ENCODE measurements at regions not wholly inside any gene's neighbourhood (a gene's known extent, or its start where the extent isn't known, plus 50 kb on each side); places are given as distances from the start of the nearest gene placed in this dataset.
A peak's percentile ranks its signal among the peaks of the same experiment; 100 is the strongest.
"Not testable (repeated sequence)": the region's sequence is repeated elsewhere in the genome, so short reads cannot be mapped to it uniquely, and the experiment has no call there.

- DNase-seq (ENCODE audit: low spot score) = no peak
These were observed 378.0 kb upstream of the SPRY2 start for GRCh38 chr13:80718970-80719369.

DNA sequence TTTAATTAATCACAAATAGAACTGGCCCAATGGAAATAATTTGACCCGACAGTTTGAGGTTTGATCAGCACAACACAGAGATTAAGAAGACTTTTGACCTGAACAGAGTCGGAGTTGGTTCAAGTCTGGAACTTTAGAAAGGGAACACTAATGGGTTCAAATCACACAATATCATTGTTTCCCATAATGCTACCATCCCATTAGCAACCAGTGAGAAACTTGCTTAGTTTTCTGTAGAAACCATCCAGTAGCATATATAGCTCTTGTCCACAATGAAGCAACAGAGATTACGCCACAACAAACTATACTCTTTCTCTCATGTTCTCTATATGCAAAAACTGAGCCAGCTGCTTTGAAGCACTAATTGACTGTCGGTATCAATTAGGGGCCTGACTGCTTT, 376.9 kb upstream of the SPRY2 start:
- DNase-seq (ENCODE audit: low spot score) = no peak

DNA sequence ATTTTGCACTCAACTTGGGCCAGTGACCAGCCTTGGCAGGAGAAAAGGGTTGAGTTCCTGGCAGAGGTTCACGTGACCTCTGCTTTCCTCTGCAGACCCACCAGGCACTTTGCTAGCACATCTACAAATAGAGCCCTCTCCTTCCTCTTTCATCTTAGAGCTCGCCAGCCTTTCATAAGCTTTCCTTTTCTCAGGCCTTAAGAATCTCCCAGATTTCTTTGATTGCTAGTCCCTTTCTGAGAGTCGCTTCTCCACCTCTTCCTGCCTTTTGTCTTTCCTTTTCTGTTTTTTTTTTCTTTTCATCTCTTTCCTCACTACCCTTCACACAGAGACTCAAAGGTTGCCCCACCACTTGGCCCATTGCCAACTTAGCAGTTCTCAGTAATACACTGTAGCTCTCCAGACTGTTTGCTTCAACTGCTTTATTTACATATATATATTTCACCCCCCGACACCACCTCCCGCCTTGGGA, 375.7 kb upstream of the SPRY2 start:
- peak; percentile 50 for DNase-seq (ENCODE audit: low spot score)

- no peak for DNase-seq (ENCODE audit: low spot score)
These were observed 371.1 kb upstream of the SPRY2 start for GRCh38 chr13:80712026-80712425.

GRCh38 chr13:80708791-80709190, 367.9 kb upstream of the SPRY2 start:
- no peak for DNase-seq (ENCODE audit: low spot score)

- no peak for DNase-seq (ENCODE audit: low spot score)
These were observed 366.4 kb upstream of the SPRY2 start for GRCh38 chr13:80707000-80707983.

DNA sequence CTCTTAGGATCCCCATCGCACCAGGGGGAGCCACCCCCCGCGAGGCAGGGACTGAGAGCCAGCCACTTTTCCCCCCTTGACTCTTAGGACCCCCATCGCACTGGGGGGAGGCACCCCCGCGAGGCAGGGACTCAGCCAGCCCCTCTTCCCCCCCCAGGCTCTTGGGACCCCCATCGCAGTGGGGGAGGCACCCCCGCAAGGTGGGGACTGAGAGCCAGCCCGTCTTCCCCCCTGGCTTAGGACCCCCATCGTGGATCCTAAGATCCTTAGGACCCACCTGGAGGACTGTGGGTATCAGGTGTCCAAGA, 365.2 kb upstream of the SPRY2 start:
- no peak for DNase-seq (ENCODE audit: low spot score)

DNA sequence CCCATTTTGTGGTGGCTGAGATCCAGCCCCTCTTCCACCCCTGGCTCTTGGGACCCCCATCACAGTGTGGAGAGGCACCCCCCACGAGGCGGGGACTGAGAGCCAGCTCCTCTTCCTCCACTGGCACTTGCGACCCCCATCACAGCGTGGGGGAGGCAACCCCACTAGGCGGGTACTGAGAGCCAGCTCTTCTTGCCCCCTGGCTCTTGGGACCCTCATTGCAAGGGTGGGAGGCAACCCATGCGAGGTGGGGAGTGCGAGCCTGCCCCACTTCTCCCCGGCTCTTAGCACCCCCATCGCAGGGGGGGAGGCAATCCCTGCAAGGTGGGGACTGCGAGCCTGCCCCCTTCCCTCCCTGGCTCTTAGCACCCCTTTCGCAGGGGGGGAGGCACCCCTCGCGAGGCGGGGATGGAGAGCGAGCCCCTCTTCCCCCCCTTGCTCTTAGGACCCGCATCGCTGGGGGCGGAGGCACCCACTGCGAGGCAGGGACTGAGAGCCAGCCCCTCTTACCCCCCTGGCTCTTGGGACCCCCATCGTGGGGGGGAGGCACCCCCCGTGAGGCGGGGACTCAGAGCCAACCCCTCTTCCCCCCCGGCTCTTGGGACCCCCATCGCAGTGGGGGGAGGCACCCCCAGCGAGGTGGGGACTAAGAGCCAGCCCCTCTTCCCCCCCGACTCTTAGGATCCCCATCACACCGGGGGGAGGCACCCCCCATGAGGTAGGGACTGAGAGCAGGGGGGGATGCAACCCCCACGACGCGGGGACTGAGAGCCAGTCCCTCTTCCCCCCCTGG, 364.6 kb upstream of the SPRY2 start:
- no peak for DNase-seq (ENCODE audit: low spot score)

DNA sequence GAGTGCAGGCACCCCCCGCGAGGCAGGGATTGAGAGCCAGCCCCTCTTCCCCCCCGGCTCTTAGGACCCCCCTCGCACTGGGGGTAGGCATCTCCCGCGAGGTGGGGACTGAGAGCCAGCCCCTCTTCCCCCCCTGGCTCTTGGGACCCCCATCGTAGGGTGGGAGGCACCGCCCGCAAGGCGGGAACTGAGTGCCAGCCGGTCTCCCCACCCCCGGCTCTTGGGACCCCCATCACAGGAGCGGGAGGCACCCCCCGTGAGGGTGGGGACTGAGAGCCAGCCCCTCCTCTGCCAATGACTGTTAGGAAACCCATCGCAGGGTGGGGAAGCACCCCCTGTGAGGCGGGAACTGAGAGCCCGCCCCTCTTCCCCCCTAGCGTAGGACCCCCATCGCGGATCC, 363.4 kb upstream of the SPRY2 start:
- DNase-seq (ENCODE audit: low spot score) = no peak

DNA sequence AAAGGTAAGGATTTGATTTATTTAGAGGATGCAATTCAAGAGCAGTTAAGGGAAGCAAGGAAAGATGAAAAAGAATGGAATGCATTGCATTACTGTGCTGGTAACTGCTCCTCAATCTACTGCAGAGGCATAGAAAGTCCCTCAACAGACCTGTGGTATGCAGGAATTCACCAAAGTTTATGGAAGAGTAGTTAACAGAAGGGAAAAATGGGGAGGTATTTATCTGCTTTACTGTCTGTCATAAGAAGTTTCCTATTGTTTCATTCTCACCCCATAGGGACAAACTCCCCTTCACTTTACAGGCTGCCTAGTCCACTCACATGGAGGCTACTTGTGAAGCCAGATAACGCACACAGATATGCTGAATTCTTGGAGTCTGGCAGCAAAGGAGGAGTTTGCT, 354.9 kb upstream of the SPRY2 start:
- no peak for DNase-seq (ENCODE audit: low spot score)

DNA sequence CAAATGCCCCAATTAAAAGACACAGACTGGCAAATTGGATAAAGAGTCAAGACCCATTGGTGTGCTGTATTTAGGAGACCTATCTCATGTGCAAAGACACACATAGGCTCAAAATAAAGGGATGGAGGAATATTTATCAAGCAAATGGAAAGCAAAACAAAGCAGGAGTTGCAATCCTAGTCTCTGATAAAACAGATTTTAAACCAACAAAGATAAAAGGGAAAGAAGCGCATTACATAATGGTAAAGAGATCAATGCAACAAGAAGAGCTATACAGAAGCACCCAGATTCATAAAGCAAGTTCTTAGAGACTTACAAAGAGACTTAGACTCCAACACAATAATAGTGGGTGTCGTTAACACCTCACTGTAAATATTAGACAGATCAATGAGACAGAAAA, 350.9 kb upstream of the SPRY2 start:
- DNase-seq (ENCODE audit: low spot score) = not testable (repeated sequence)

- DNase-seq (ENCODE audit: low spot score) = no peak
These were observed 349.3 kb upstream of the SPRY2 start for GRCh38 chr13:80690208-80690607.

DNA sequence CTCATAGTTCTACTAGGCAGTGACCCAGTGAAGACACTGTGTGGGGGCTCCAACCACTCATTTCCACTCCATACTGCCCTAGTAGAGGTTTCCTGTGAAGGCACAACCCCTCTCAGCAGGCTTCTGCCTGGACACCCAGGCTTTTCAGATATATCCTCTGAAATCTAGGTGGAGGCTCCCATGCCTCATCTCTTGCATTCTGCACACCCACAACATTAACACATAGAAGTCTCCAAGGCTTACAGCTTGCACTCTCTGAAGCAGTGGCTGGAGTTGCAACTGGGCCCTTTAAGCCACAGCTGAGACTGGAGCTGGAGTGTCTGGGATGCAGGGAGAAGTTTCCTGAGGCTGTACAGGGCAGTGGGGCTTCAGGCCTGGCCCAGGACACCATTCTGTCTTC, 347.7 kb upstream of the SPRY2 start:
- DNase-seq (ENCODE audit: low spot score) = no peak

GRCh38 chr13:80685942-80686341, 345.0 kb upstream of the SPRY2 start:
- DNase-seq (ENCODE audit: low spot score) = no peak

GRCh38 chr13:80684217-80684991, 343.5 kb upstream of the SPRY2 start:
- DNase-seq (ENCODE audit: low spot score) = no peak

DNA sequence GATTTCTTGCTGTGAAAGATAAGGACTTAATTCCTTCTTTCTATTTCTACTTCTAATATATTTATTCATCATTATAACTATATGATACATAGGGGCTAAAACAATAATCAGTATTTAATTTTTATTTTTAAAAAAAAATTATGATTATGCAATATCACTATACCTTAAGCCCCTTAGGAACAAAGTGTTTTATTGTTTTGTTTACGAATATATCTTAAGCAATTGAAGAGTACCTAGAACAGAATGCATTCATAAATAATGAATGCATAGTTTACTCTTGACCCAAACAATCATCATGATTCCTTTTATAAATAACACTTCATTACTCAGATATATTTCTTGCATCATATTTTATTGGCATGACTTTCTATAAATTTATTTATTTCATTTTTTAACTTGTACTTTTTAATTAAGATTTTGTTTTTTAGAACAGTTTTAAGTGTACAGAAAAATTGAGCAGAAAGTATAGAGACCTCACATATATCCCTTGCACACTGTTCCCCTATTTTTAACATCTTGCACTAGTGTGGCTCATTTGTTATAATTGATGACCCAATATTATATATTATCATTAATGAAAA, 339.9 kb upstream of the SPRY2 start:
- DNase-seq (ENCODE audit: low spot score) = no peak

DNA sequence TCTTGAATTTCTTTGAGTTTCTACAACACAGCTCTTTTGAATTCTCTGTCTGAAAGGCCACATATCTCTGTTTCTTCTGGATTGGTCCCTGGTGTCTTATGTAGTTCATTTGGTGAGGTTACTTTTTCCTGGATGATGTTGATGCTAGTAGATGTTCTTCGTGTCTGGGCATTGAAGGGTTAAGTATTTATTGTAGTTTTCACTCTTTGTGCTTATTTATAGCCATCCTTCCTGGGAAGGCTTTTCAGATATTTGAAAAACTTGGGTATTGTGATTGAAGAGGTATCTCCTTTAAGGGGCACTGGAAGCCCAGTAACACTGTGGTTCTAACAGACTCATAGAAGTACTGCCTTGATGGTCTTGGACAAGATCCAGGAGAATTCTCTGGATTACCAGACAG, 338.5 kb upstream of the SPRY2 start:
- DNase-seq (ENCODE audit: low spot score) = no peak

- DNase-seq (ENCODE audit: low spot score) = no peak
These were observed 336.3 kb upstream of the SPRY2 start for GRCh38 chr13:80677227-80677626.

DNA sequence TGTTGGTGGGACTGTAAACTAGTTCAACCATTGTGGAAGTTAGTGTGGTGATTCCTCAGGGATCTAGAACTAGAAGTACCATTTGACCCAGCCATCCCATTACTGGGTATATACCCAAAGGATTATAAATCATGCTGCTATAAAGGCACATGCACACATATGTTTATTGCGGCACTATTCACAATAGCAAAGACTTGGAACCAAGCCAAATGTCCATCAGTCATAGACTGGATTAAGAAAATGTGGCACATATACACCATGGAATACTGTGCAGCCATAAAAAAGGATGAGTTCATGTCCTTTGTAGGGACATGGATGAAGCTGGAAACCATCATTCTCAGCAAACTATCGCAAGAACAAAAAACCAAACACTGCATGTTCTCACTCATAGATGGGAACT, 334.5 kb upstream of the SPRY2 start:
- not testable (repeated sequence) for DNase-seq (ENCODE audit: low spot score)

DNA sequence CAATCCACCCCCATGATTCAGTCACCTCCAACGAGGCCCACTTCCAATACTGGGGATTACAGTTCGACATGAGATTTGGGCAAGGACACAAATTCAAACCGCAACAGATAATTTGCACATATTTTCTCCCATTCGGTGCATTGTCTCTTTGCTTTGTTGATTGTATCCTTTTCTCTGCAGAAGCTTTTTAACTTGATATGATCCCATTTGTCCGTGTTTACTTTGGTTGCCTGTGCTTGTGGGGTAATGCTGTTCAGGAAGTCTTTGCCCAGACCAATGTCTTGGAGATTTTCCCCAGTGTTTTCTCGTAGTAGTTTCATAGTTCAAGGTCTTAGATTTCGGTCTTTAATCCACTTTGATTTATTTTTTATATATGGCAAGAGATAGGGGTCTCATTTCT, 330.8 kb upstream of the SPRY2 start:
- no peak for DNase-seq (ENCODE audit: low spot score)

- no peak for DNase-seq (ENCODE audit: low spot score)
These were observed 328.2 kb upstream of the SPRY2 start for GRCh38 chr13:80669112-80669511.

DNA sequence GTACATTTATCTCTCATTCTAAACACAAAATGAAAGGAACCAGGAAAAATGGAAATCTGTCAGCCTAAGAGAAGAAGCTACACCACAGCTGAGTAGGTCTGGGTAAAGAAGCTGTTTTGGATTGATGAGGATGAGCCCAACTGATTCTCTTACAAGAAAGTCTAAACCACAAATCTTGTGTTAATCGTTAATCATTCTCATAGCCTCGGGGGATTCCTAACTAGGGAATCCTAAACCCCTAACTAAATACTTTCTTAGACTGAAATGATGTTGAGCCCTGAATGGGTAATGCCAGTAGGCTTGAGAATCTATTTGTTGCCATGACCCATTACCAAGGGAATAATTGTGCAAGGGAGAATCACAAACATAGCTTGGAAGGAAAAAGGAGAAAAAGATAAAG, 327.5 kb upstream of the SPRY2 start:
- DNase-seq (ENCODE audit: low spot score) = no peak
